ENCODE measurements at regions not wholly inside any gene's neighbourhood (a gene's known extent, or its start where the extent isn't known, plus 50 kb on each side); places are given as distances from the start of the nearest gene placed in this dataset.

DNA sequence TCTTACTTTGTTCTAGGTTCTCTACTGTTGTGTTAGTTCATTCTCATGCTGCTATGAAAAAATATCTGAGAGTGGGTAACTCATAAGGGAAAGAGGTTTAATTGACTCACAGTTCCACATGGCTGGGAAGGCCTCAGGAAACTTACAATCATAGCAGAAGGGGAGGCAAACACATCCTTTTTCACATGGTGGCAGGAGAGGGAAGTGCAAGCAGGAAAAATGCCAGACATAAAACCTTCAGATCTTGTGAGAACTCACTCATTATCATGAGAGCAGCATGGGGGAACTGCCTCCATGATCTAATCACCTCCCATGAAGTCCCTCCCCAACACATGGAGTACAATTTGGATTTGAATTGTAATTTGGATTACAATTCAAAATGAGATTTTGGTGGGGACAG lies 69.6 kb downstream of the MGST1 start:
- TF ChIP-seq ZNF311 (tag by site-specific recombination; IDR thresholded peaks at IDR 0.05; ENCODE audit: borderline replicate concordance) (no peak), BCL11A (tag by site-specific recombination; IDR thresholded peaks at IDR 0.05; ENCODE audit: low read depth) (no peak)
- TF ChIP-seq, protein P1, sequence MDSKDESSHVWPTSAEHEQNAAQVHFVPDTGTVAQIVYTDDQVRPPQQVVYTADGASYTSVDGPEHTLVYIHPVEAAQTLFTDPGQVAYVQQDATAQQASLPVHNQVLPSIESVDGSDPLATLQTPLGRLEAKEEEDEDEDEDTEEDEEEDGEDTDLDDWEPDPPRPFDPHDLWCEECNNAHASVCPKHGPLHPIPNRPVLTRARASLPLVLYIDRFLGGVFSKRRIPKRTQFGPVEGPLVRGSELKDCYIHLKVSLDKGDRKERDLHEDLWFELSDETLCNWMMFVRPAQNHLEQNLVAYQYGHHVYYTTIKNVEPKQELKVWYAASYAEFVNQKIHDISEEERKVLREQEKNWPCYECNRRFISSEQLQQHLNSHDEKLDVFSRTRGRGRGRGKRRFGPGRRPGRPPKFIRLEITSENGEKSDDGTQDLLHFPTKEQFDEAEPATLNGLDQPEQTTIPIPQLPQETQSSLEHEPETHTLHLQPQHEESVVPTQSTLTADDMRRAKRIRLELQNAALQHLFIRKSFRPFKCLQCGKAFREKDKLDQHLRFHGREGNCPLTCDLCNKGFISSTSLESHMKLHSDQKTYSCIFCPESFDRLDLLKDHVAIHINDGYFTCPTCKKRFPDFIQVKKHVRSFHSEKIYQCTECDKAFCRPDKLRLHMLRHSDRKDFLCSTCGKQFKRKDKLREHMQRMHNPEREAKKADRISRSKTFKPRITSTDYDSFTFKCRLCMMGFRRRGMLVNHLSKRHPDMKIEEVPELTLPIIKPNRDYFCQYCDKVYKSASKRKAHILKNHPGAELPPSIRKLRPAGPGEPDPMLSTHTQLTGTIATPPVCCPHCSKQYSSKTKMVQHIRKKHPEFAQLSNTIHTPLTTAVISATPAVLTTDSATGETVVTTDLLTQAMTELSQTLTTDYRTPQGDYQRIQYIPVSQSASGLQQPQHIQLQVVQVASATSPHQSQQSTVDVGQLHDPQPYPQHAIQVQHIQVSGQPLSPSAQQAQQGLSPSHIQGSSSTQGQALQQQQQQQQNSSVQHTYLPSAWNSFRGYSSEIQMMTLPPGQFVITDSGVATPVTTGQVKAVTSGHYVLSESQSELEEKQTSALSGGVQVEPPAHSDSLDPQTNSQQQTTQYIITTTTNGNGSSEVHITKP (tag by site-specific recombination; IDR thresholded peaks at IDR 0.05) = no peak
- TF ChIP-seq, protein P2, sequence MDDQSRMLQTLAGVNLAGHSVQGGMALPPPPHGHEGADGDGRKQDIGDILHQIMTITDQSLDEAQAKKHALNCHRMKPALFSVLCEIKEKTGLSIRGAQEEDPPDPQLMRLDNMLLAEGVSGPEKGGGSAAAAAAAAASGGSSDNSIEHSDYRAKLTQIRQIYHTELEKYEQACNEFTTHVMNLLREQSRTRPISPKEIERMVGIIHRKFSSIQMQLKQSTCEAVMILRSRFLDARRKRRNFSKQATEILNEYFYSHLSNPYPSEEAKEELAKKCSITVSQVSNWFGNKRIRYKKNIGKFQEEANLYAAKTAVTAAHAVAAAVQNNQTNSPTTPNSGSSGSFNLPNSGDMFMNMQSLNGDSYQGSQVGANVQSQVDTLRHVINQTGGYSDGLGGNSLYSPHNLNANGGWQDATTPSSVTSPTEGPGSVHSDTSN (CRISPR knock-in tag; IDR thresholded peaks at IDR 0.05) = no peak
